Sigmoid colon (tissue), 4 donors: ENCODE measurements at regions not wholly inside any gene's neighbourhood (a gene's known extent, or its start where the extent isn't known, plus 50 kb on each side); places are given as distances from the start of the nearest gene placed in this dataset.

Experiments
- EP300 ChIP-seq, 4 donors: sonication (generic); formaldehyde crosslinking; IDR thresholded peaks; one replicate each; pipeline ENCODE4 v1.6.1; 2017; ENCODE audit warnings: antibody characterized with exemption in 4 of 4
- POLR2A ChIP-seq, 2 donors: fragments of 450-650 bp; IDR thresholded peaks; one replicate each; pipeline ENCODE4 v1.6.1; 2016; ENCODE audit warnings: antibody characterized with exemption in 2 of 2, mild to moderate bottlenecking in 2 of 2, moderate library complexity in 2 of 2
- POLR2AphosphoS5 ChIP-seq, 4 donors: sonication (generic); formaldehyde crosslinking; IDR thresholded peaks; one replicate each; pipeline ENCODE4 v1.6.1; 2017; ENCODE audit warnings: antibody characterized with exemption in 4 of 4
- TF ChIP-seq, protein P1 (sequence below), 4 experiments: fragments of 450-650 bp in 3 of 4; fragments of 200-600 bp in 1 of 4; IDR thresholded peaks; one replicate each; pipeline ENCODE4 v1.5.1; 2016 to 2019; ENCODE audit warnings: antibody characterized with exemption in 4 of 4, mild to moderate bottlenecking in 3 of 4, moderate library complexity in 2 of 4

DNA sequence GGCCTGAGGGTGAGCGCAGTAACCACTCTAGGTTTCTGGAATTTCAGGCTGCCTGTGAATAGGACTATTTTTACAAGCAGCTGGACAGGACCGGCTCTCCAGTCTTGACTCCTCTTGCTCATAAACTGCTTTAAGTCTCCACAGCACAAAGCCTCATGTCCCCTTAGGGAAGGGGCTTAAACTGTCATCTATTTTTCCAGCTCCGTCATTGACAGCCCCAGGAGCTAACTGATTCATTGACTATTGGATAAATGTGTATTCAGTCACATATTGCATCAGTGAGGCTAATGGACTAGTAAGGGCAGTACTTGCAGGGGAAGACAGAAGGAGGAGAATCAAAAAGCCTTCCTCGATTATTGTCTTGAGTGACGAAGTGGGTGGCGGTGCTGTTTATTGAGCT, 719.4 kb upstream of the ADAMTS16 start:
- TF ChIP-seq POLR2AphosphoS5 (IDR thresholded peaks at IDR 0.05) (no peak), POLR2A (IDR thresholded peaks at IDR 0.05) (no peak), EP300 (IDR thresholded peaks at IDR 0.05) (no peak)
- TF ChIP-seq, protein P1, sequence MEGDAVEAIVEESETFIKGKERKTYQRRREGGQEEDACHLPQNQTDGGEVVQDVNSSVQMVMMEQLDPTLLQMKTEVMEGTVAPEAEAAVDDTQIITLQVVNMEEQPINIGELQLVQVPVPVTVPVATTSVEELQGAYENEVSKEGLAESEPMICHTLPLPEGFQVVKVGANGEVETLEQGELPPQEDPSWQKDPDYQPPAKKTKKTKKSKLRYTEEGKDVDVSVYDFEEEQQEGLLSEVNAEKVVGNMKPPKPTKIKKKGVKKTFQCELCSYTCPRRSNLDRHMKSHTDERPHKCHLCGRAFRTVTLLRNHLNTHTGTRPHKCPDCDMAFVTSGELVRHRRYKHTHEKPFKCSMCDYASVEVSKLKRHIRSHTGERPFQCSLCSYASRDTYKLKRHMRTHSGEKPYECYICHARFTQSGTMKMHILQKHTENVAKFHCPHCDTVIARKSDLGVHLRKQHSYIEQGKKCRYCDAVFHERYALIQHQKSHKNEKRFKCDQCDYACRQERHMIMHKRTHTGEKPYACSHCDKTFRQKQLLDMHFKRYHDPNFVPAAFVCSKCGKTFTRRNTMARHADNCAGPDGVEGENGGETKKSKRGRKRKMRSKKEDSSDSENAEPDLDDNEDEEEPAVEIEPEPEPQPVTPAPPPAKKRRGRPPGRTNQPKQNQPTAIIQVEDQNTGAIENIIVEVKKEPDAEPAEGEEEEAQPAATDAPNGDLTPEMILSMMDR (IDR thresholded peaks at IDR 0.05), result no peak
